Neural cell (in vitro differentiated cells): ENCODE measurements at regions not wholly inside any gene's neighbourhood (a gene's known extent, or its start where the extent isn't known, plus 50 kb on each side); places are given as distances from the start of the nearest gene placed in this dataset.

Experiments used
- H2AFZ ChIP-seq: fragments of 200-600, 300-800 bp; sonication (generic), shearing (Covaris generic); 2 replicates; pipeline ENCODE4 v1.6.0; 2014; ENCODE audit warnings: low read depth, mild to moderate bottlenecking, antibody characterized with exemption, low read length, moderate library complexity
- H3F3A ChIP-seq: fragments of 200-600 bp; shearing (Covaris generic); 2 replicates; pipeline ENCODE4 v1.6.1; 2016; ENCODE audit warnings: mild to moderate bottlenecking, moderate library complexity, mixed read lengths, antibody characterized with exemption, low read length; ENCODE audit not compliant: insufficient read depth, poor library complexity, severe bottlenecking
- H3K27ac ChIP-seq: fragments of 200-600, 300-800 bp; sonication (generic), shearing (Covaris generic); 2 replicates; pipeline ENCODE4 v1.5.1; 2014; ENCODE audit warnings: mild to moderate bottlenecking, low read length, moderate library complexity
- H3K27me3 ChIP-seq: fragments of 300-800, 200-600 bp; sonication (generic), shearing (Covaris generic); 2 replicates; pipeline ENCODE4 v1.6.0; 2014; ENCODE audit warnings: mild to moderate bottlenecking, low read depth, low read length, moderate library complexity; ENCODE audit not compliant: insufficient read depth
- H3K36me3 ChIP-seq: fragments of 300-800, 200-600 bp; sonication (generic), shearing (Covaris generic); 2 replicates; pipeline ENCODE4 v1.5.1; 2014; ENCODE audit warnings: mild to moderate bottlenecking, antibody characterized with exemption, low read length, moderate library complexity; ENCODE audit not compliant: insufficient read depth
- H3K4me2 ChIP-seq: fragments of 300-800, 200-600 bp; sonication (generic), shearing (Covaris generic); 2 replicates; pipeline ENCODE4 v1.6.0; 2014; ENCODE audit warnings: mild to moderate bottlenecking, low read length
- H3K4me3 ChIP-seq: fragments of 300-800, 200-600 bp; sonication (generic), shearing (Covaris generic); 2 replicates; pipeline ENCODE4 v1.5.1; 2014; ENCODE audit warnings: mild to moderate bottlenecking, low read length, moderate library complexity
- H3K79me2 ChIP-seq: fragments of 200-600 bp; shearing (Covaris generic); replicated peaks from 2 replicates; pipeline ENCODE4 v1.6.0; 2014; ENCODE audit warnings: mild to moderate bottlenecking, low read length, moderate library complexity; ENCODE audit not compliant: insufficient read depth
- H3K9ac ChIP-seq: fragments of 300-800, 200-600 bp; sonication (generic), shearing (Covaris generic); 2 replicates; pipeline ENCODE4 v1.6.1; 2016; ENCODE audit warnings: mild to moderate bottlenecking, low read length, mixed read lengths
- H3K9me2 ChIP-seq: fragments of 200-600 bp; shearing (Covaris generic); 2 replicates; pipeline ENCODE4 v1.6.1; 2016; ENCODE audit warnings: mild to moderate bottlenecking, low read length, mixed read lengths; ENCODE audit not compliant: insufficient read depth
- H3K9me3 ChIP-seq: fragments of 200-600, 300-800 bp; sonication (generic), shearing (Covaris generic); 2 replicates; pipeline ENCODE4 v1.6.1; 2016; ENCODE audit warnings: mild to moderate bottlenecking, mixed run types, low read length, moderate library complexity, mixed read lengths
- H4K20me1 ChIP-seq: fragments of 200-600 bp; shearing (Covaris generic); 2 replicates; pipeline ENCODE4 v1.6.1; 2016; ENCODE audit warnings: mild to moderate bottlenecking, mixed run types; ENCODE audit not compliant: insufficient read depth
- EP300 ChIP-seq: fragments of 450-650 bp; conservative IDR thresholded peaks from 2 replicates; pipeline ENCODE4 v1.6.1; 2014; ENCODE audit warnings: antibody characterized with exemption, mild to moderate bottlenecking, moderate library complexity; ENCODE audit not compliant: poor library complexity, severe bottlenecking
- EZH2 ChIP-seq: fragments of 200-600, 300-800 bp; shearing (Covaris generic), sonication (generic); IDR thresholded peaks from 2 replicates; pipeline ENCODE4 v1.6.1; 2014; ENCODE audit warnings: antibody characterized with exemption, low read length, borderline replicate concordance, mild to moderate bottlenecking; ENCODE audit not compliant: insufficient read depth, poor library complexity, severe bottlenecking
- MXI1 ChIP-seq: fragments of 450-650 bp; conservative IDR thresholded peaks from 2 replicates; pipeline ENCODE4 v1.6.1; 2014; ENCODE audit warnings: antibody characterized with exemption, mild to moderate bottlenecking; ENCODE audit not compliant: poor library complexity, severe bottlenecking
- POLR2AphosphoS5 ChIP-seq: IDR thresholded peaks from 2 replicates; pipeline ENCODE4 v1.6.1; 2012
- RAD21 ChIP-seq: fragments of 450-650 bp; conservative IDR thresholded peaks from 2 replicates; pipeline ENCODE4 v1.6.1; 2014; ENCODE audit warnings: antibody characterized with exemption, mild to moderate bottlenecking, moderate library complexity
- SMC3 ChIP-seq: fragments of 450-650 bp; conservative IDR thresholded peaks from 2 replicates; pipeline ENCODE4 v1.6.1; 2014; ENCODE audit warnings: antibody characterized with exemption, mild to moderate bottlenecking, moderate library complexity; ENCODE audit not compliant: poor library complexity
- TAF1 ChIP-seq: IDR thresholded peaks from 2 replicates; pipeline ENCODE4 v1.6.1; 2012; ENCODE audit warnings: low read depth
- TF ChIP-seq, protein P1 (sequence below): IDR thresholded peaks from 2 replicates; pipeline ENCODE4 v1.6.1; 2012; ENCODE audit warnings: borderline replicate concordance
- TF ChIP-seq, protein P2 (sequence below): fragments of 450-650 bp; IDR thresholded peaks from 2 replicates; pipeline ENCODE4 v1.5.1; 2014; ENCODE audit warnings: antibody characterized with exemption, mild to moderate bottlenecking, moderate library complexity; ENCODE audit not compliant: poor library complexity, severe bottlenecking

DNA sequence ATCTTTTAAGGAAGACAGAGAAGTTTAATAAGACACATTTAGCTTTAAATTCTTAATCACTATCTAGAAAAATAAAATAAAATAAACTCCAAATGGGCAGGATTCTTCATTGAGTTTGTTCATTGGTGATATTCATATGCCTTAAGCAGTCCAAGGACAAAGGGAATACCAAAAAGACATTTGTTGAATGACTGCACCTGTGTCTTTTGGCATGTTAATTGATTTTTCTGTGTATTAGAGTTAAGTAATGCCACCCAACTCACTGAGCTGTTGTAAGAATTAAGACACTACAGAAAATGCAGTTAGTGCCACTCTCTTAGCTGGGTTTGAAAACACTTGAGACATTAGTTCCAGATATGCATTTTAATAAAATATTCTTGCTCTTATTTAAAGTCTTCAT, 683.6 kb upstream of the ROBO1 start:
- H3K27ac ChIP-seq = no peak overlapping the region
- no peak for TF ChIP-seq TAF1
- no peak for TF ChIP-seq RAD21
- no peak for TF ChIP-seq EP300
- TF ChIP-seq POLR2AphosphoS5 = no peak
- no peak for TF ChIP-seq SMC3
- TF ChIP-seq, protein P1, sequence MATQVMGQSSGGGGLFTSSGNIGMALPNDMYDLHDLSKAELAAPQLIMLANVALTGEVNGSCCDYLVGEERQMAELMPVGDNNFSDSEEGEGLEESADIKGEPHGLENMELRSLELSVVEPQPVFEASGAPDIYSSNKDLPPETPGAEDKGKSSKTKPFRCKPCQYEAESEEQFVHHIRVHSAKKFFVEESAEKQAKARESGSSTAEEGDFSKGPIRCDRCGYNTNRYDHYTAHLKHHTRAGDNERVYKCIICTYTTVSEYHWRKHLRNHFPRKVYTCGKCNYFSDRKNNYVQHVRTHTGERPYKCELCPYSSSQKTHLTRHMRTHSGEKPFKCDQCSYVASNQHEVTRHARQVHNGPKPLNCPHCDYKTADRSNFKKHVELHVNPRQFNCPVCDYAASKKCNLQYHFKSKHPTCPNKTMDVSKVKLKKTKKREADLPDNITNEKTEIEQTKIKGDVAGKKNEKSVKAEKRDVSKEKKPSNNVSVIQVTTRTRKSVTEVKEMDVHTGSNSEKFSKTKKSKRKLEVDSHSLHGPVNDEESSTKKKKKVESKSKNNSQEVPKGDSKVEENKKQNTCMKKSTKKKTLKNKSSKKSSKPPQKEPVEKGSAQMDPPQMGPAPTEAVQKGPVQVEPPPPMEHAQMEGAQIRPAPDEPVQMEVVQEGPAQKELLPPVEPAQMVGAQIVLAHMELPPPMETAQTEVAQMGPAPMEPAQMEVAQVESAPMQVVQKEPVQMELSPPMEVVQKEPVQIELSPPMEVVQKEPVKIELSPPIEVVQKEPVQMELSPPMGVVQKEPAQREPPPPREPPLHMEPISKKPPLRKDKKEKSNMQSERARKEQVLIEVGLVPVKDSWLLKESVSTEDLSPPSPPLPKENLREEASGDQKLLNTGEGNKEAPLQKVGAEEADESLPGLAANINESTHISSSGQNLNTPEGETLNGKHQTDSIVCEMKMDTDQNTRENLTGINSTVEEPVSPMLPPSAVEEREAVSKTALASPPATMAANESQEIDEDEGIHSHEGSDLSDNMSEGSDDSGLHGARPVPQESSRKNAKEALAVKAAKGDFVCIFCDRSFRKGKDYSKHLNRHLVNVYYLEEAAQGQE = no peak
- TF ChIP-seq EZH2 = no peak
- TF ChIP-seq, protein P2, sequence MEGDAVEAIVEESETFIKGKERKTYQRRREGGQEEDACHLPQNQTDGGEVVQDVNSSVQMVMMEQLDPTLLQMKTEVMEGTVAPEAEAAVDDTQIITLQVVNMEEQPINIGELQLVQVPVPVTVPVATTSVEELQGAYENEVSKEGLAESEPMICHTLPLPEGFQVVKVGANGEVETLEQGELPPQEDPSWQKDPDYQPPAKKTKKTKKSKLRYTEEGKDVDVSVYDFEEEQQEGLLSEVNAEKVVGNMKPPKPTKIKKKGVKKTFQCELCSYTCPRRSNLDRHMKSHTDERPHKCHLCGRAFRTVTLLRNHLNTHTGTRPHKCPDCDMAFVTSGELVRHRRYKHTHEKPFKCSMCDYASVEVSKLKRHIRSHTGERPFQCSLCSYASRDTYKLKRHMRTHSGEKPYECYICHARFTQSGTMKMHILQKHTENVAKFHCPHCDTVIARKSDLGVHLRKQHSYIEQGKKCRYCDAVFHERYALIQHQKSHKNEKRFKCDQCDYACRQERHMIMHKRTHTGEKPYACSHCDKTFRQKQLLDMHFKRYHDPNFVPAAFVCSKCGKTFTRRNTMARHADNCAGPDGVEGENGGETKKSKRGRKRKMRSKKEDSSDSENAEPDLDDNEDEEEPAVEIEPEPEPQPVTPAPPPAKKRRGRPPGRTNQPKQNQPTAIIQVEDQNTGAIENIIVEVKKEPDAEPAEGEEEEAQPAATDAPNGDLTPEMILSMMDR = no peak
- TF ChIP-seq MXI1 = no peak
- H3K36me3 ChIP-seq = no peaks in the 10 kb centered on the region
- no peaks in the 10 kb centered on the region for H4K20me1 ChIP-seq
- no peak overlapping the region for H3K9ac ChIP-seq
- H3K4me3 ChIP-seq = no peak overlapping the region
- H3K79me2 ChIP-seq = no peaks in the 10 kb centered on the region
- H3K4me2 ChIP-seq = no peak overlapping the region
- H3F3A ChIP-seq = no peaks in the 10 kb centered on the region
- no peaks in the 10 kb centered on the region for H3K9me3 ChIP-seq
- H3K27me3 ChIP-seq = no peaks in the 10 kb centered on the region
- no peak overlapping the region for H2AFZ ChIP-seq
- H3K9me2 ChIP-seq = no peaks in the 10 kb centered on the region

- Histone ChIP-seq H3K79me2 (no peaks in the 10 kb centered on the region), H4K20me1 (no peaks in the 10 kb centered on the region), H3K4me2 (no peak overlapping the region), H3K9ac (no peak overlapping the region), H3K36me3 (no peaks in the 10 kb centered on the region), H3K27me3 (no peaks in the 10 kb centered on the region), H2AFZ (no peak overlapping the region), H3K27ac (no peak overlapping the region), H3F3A (no peaks in the 10 kb centered on the region), H3K4me3 (no peak overlapping the region), H3K9me2 (no peaks in the 10 kb centered on the region), H3K9me3 (no peaks in the 10 kb centered on the region)
- TF ChIP-seq TAF1 (no peak), RAD21 (no peak), SMC3 (no peak)
- TF ChIP-seq, protein P2 = no peak
These were observed 677.8 kb upstream of the ROBO1 start for GRCh38 chr3:80445641-80446040.
